Upper lobe of left lung (tissue), 6 donors: ENCODE measurements at regions not wholly inside any gene's neighbourhood (a gene's known extent, or its start where the extent isn't known, plus 50 kb on each side); places are given as distances from the start of the nearest gene placed in this dataset.
A peak's percentile ranks its signal among the peaks of the same experiment; 100 is the strongest.

Experiments
- ATAC-seq, 2 donors: fragments of 200-7000 bp; cut with Tn5 transposase; one replicate each; pipeline ENCODE4 v1.9.1; 2022; ENCODE audit warnings: mild to moderate bottlenecking in 2 of 2, moderate library complexity in 2 of 2; ENCODE audit not compliant: low FRiP score in 2 of 2
- DNase-seq, 2 donors: peaks; one replicate each; pipeline ENCODE4 v3.0.0-alpha.2; 2019 to 2020
- H3K27ac ChIP-seq, 4 donors: fragments of 200-600 bp; sonication (generic); one replicate each; pipeline ENCODE4 v1.5.1; 2016 to 2019
- H3K27me3 ChIP-seq, 4 donors: fragments of 200-600 bp; sonication (generic); one replicate each; pipeline ENCODE4 v1.5.1; 2017 to 2019
- H3K36me3 ChIP-seq, 4 donors: fragments of 200-600 bp; sonication (generic); one replicate each; pipeline ENCODE4 v1.5.1; 2016 to 2019
- H3K4me1 ChIP-seq, 4 donors: fragments of 200-600 bp; sonication (generic); one replicate each; pipeline ENCODE4 v1.5.1; 2018 to 2019
- H3K4me3 ChIP-seq, 4 donors: fragments of 200-600 bp; sonication (generic); one replicate each; pipeline ENCODE4 v1.5.1; 2017 to 2019; ENCODE audit warnings: mild to moderate bottlenecking in 2 of 4, moderate library complexity in 1 of 4
- H3K9me3 ChIP-seq, 4 donors: fragments of 200-600 bp; sonication (generic); one replicate each; pipeline ENCODE4 v1.5.1; 2018 to 2019
- EP300 ChIP-seq, 4 donors: sonication (generic); formaldehyde crosslinking; IDR thresholded peaks; one replicate each; pipeline ENCODE4 v1.5.1; 2017; ENCODE audit warnings: antibody characterized with exemption in 4 of 4, control low read depth in 2 of 4
- POLR2A ChIP-seq, 4 donors: fragments of 450-650 bp; IDR thresholded peaks; one replicate each; pipeline ENCODE4 v1.5.1; 2016 to 2017; ENCODE audit warnings: antibody characterized with exemption in 4 of 4, mild to moderate bottlenecking in 2 of 4
- POLR2AphosphoS5 ChIP-seq, 2 donors: sonication (generic); formaldehyde crosslinking; IDR thresholded peaks; one replicate each; pipeline ENCODE4 v1.5.1; 2017; ENCODE audit warnings: antibody characterized with exemption in 2 of 2
- WGBS, 2 donors: methylation state at CpG; one replicate each; pipeline ENCODE4 v1.1.5; 2017 to 2018; 5-methylcytosine and 5-hydroxymethylcytosine counted together
- TF ChIP-seq, protein P1 (sequence below), 6 experiments: fragments of 450-650 bp in 4 of 6; fragments of 200-600 bp in 2 of 6; sonication (generic) in 2 of 6; IDR thresholded peaks; one replicate each; pipeline ENCODE4 v1.5.1; 2016 to 2019; ENCODE audit warnings: antibody characterized with exemption in 6 of 6
- donor health status: DM: no; HTN: no; CAD: no; lungs with moderate emphysema.
- donor health status: DM: no; HTN: yes; CAD: no; lungs with severe emphysema.

DNA sequence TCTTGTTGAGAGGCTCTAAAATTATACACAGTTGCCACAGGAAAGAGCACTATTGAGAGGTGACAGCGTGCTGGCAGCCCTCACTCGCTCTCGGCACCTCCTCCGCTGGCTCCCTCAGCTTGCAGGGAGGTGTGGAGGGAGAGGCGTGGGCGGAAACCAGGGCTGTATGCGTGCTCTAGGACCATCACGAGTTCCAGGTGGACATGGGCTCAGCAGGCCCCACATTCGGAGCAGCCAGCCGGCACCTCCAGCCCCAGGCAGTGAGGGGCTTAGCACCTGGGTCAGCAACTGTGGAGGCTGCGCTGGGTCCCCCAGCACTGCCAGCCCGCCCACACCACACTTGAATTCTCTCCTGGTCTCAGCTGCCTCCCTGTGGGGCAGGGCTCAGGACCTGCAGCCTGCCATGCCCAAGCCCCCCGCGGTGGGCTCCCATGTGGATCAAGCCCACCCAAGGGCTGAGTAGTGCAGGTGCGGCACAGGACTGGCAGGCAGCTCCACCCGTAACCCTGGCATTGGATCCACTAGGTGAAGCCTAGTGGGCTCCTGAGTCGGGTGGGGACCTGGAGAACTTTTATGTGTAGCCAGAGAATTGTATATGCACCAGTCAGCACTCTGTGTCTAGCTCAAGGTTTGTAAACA lies 460.6 kb upstream of the ALCAM start:
- Histone ChIP-seq H3K36me3 (no peaks in the 10 kb centered on the region), H3K9me3 (peaks cover 0 to 4% (median 0%) of the 10 kb centered on the region in 4 donors), H3K27me3 (no peaks in the 10 kb centered on the region), H3K27ac (no peak overlapping the region), H3K4me1 (no peaks in the 10 kb centered on the region), H3K4me3 (no peak overlapping the region)
- TF ChIP-seq POLR2AphosphoS5 (IDR thresholded peaks at IDR 0.05) (no peak), EP300 (IDR thresholded peaks at IDR 0.05) (no peak), POLR2A (IDR thresholded peaks at IDR 0.05) (no peak)
- TF ChIP-seq, protein P1, sequence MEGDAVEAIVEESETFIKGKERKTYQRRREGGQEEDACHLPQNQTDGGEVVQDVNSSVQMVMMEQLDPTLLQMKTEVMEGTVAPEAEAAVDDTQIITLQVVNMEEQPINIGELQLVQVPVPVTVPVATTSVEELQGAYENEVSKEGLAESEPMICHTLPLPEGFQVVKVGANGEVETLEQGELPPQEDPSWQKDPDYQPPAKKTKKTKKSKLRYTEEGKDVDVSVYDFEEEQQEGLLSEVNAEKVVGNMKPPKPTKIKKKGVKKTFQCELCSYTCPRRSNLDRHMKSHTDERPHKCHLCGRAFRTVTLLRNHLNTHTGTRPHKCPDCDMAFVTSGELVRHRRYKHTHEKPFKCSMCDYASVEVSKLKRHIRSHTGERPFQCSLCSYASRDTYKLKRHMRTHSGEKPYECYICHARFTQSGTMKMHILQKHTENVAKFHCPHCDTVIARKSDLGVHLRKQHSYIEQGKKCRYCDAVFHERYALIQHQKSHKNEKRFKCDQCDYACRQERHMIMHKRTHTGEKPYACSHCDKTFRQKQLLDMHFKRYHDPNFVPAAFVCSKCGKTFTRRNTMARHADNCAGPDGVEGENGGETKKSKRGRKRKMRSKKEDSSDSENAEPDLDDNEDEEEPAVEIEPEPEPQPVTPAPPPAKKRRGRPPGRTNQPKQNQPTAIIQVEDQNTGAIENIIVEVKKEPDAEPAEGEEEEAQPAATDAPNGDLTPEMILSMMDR (IDR thresholded peaks at IDR 0.05) = no peak
- ATAC-seq (peak in 1 of 2 donors; percentile 24), DNase-seq (peak in 1 of 2 donors; percentile 47)
- WGBS, 2 donors = 86 to 97% methylated on average over 12 to 15 of the region's 17 CpGs

DNA sequence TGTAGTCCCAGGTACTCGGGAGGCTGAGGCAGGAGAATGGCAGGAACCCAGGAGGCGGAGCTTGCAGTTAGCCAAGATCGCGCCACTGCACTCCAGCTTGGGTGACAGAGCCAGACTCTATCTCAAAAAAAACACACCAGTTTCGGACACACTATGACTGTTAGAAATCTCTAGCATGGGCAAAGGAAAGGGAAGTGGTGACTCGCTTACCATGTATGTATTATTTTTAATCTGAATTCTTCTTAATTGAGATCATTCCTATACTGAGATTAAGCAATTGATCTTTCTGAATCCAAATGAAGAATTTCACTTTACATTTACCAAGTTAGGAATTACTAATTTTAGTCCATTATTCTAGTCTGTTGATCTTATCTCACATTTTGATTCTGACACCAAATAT lies 459.2 kb upstream of the ALCAM start:
- no peak for DNase-seq
- Histone ChIP-seq H3K4me1 (no peaks in the 10 kb centered on the region), H3K9me3 (peaks cover 0 to 4% (median 0%) of the 10 kb centered on the region in 4 donors), H3K27me3 (no peaks in the 10 kb centered on the region), H3K4me3 (no peak overlapping the region), H3K27ac (no peak overlapping the region), H3K36me3 (no peaks in the 10 kb centered on the region)
- 79 to 89% methylated on average over 6 of the region's 6 CpGs for WGBS, 2 donors
- TF ChIP-seq EP300 (IDR thresholded peaks at IDR 0.05) (no peak), POLR2A (IDR thresholded peaks at IDR 0.05) (no peak), POLR2AphosphoS5 (IDR thresholded peaks at IDR 0.05) (no peak)
- TF ChIP-seq, protein P1 (IDR thresholded peaks at IDR 0.05) = no peak
- no peak for ATAC-seq

DNA sequence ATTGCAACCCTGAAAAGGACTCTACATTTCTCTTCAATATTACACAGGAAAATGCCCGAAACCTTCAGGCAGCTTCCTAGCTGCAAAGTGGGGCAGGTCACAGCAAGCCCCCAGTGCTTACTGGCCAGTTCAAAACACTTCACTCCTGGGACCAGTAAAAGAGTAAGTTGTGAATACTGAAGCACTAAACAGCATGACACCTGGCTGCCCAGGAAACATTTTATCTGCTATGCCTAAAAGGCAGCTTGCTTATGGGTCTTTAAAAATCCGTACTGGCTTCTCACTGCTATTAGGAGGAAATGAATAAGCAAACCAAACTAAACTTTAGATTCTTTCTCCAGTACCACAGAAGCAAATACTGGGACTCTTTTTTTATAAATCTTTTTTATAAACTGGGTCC lies 457.9 kb upstream of the ALCAM start:
- Histone ChIP-seq H3K9me3 (no peaks in the 10 kb centered on the region), H3K4me3 (no peak overlapping the region), H3K4me1 (no peaks in the 10 kb centered on the region), H3K36me3 (no peaks in the 10 kb centered on the region), H3K27ac (no peak overlapping the region), H3K27me3 (no peaks in the 10 kb centered on the region)
- no peak for DNase-seq
- TF ChIP-seq EP300 (IDR thresholded peaks at IDR 0.05) (no peak), POLR2A (IDR thresholded peaks at IDR 0.05) (no peak), POLR2AphosphoS5 (IDR thresholded peaks at IDR 0.05) (no peak)
- TF ChIP-seq, protein P1 (IDR thresholded peaks at IDR 0.05) = no peak
- 67% methylated on average over 2 of the region's 2 CpGs for WGBS, 2 donors
- no peak for ATAC-seq

DNA sequence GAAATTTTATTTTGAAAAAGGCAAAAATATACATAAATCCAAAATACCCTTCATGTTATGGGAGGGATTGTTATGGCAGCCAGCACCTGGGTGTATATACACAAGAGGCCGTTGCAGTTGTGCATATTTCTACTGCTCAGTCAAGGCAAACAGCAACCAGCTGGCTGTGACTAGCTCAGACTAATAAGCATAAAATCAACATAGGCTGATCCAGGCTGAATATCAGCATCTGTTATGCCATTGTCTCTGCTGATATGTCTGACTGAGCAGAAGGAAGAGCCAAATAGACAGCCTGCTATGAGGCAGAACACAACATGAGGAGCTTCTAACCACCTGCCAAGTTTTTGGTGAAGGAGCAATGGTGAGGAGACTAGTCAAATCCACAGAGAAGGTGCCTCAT lies 457.5 kb upstream of the ALCAM start:
- H3K4me3 ChIP-seq = no peak overlapping the region
- no peak overlapping the region for H3K27ac ChIP-seq
- no peaks in the 10 kb centered on the region for H3K36me3 ChIP-seq
- DNase-seq (no peak), ATAC-seq (no peak)
- no peaks in the 10 kb centered on the region for H3K27me3 ChIP-seq
- TF ChIP-seq EP300 (IDR thresholded peaks at IDR 0.05) (no peak), POLR2A (IDR thresholded peaks at IDR 0.05) (no peak), POLR2AphosphoS5 (IDR thresholded peaks at IDR 0.05) (no peak)
- TF ChIP-seq, protein P1 (IDR thresholded peaks at IDR 0.05) = no peak
- H3K4me1 ChIP-seq = no peaks in the 10 kb centered on the region
- H3K9me3 ChIP-seq = no peaks in the 10 kb centered on the region
- 44 to 50% methylated on average over 1 of the region's 1 CpG for WGBS, 2 donors

DNA sequence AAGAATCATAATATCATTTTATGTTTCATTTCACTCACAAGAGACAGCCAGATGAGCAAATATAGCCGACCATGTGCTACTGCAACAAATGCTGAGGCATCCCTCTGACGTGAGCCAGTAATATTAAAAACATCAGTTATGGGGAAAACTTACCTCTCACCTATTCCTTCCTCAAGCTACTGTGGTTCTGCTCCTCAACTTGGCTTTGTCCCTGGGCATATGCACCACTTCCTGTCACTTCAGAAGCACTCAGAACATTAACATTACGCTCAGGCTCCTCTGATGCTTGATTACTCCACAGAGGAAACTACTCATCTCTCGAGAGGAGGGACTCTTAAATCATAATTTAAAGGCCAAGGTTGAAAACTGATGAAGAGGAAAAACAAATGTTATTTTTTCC lies 457.0 kb upstream of the ALCAM start:
- Histone ChIP-seq H3K27me3 (no peaks in the 10 kb centered on the region), H3K27ac (no peak overlapping the region), H3K4me3 (no peak overlapping the region), H3K36me3 (no peaks in the 10 kb centered on the region), H3K4me1 (no peaks in the 10 kb centered on the region), H3K9me3 (no peaks in the 10 kb centered on the region)
- ATAC-seq (no peak), DNase-seq (no peak)
- 54 to 60% methylated on average over 4 of the region's 4 CpGs for WGBS, 2 donors
- TF ChIP-seq POLR2AphosphoS5 (IDR thresholded peaks at IDR 0.05) = no peak
- TF ChIP-seq, protein P1 (IDR thresholded peaks at IDR 0.05) = no peak
- TF ChIP-seq EP300 (IDR thresholded peaks at IDR 0.05) = no peak
- no peak for TF ChIP-seq POLR2A (IDR thresholded peaks at IDR 0.05)
